HG03520 (cell line): ENCODE measurements at regions not wholly inside any gene's neighbourhood (a gene's known extent, or its start where the extent isn't known, plus 50 kb on each side); places are given as distances from the start of the nearest gene placed in this dataset.
A peak's percentile ranks its signal among the peaks of the same experiment; 100 is the strongest.

Source experiments
- ATAC-seq: cut with Tn5 transposase; IDR thresholded peaks from one replicate; pipeline ENCODE4 v1.9.1; 2021; ENCODE audit warnings: mild to moderate bottlenecking, moderate library complexity; ENCODE audit not compliant: unreplicated experiment

GRCh38 chr11:128105950-128106349 lies 481.4 kb downstream of the ETS1 start:
- no peak for ATAC-seq

GRCh38 chr11:128105511-128105910 lies 481.8 kb downstream of the ETS1 start:
- ATAC-seq, result no peak

- ATAC-seq, result no peak
These were observed 484.0 kb downstream of the ETS1 start for GRCh38 chr11:128103278-128103873.

- no peak for ATAC-seq
These were observed 488.6 kb downstream of the ETS1 start for GRCh38 chr11:128098781-128099180.

- ATAC-seq, result no peak
These were observed 491.8 kb downstream of the ETS1 start for GRCh38 chr11:128095466-128095981.

- ATAC-seq, result no peak
These were observed 493.7 kb downstream of the ETS1 start for GRCh38 chr11:128093689-128094088.

- no peak for ATAC-seq
These were observed 497.4 kb downstream of the ETS1 start for GRCh38 chr11:128089962-128090361.

- ATAC-seq, result no peak
These were observed 500.6 kb downstream of the ETS1 start for GRCh38 chr11:128086794-128087193.

- ATAC-seq, result no peak
These were observed 502.1 kb downstream of the ETS1 start for GRCh38 chr11:128085276-128085675.

- no peak for ATAC-seq
These were observed 504.8 kb downstream of the ETS1 start for GRCh38 chr11:128082574-128082973.

GRCh38 chr11:128069665-128070064 lies 517.7 kb downstream of the ETS1 start:
- ATAC-seq, result no peak

- ATAC-seq, result no peak
These were observed 519.6 kb downstream of the ETS1 start for GRCh38 chr11:128067780-128068179.

- ATAC-seq, result no peak
These were observed 521.0 kb downstream of the ETS1 start for GRCh38 chr11:128066399-128066798.

- ATAC-seq, result no peak
These were observed 526.0 kb downstream of the ETS1 start for GRCh38 chr11:128061281-128061871.

GRCh38 chr11:128058580-128059208 lies 528.7 kb downstream of the ETS1 start:
- no peak for ATAC-seq

- ATAC-seq, result no peak
These were observed 529.5 kb downstream of the ETS1 start for GRCh38 chr11:128057786-128058395.

GRCh38 chr11:128055576-128056217 lies 531.7 kb downstream of the ETS1 start:
- no peak for ATAC-seq

- peak; percentile 57 for ATAC-seq
These were observed 533.1 kb downstream of the ETS1 start for GRCh38 chr11:128053981-128054931.

- ATAC-seq, result no peak
These were observed 534.3 kb downstream of the ETS1 start for GRCh38 chr11:128052912-128053641.

- no peak for ATAC-seq
These were observed 539.2 kb downstream of the ETS1 start for GRCh38 chr11:128048121-128048520.
